Natural killer cell (primary cell): ENCODE measurements at regions not wholly inside any gene's neighbourhood (a gene's known extent, or its start where the extent isn't known, plus 50 kb on each side); places are given as distances from the start of the nearest gene placed in this dataset.

Source experiments
- ATAC-seq, 3 donors: fragments of 150-1000 bp in 2 of 3; fragments of 200-7000 bp in 1 of 3; cut with Tn5 transposase; 1 replicate in 1 of 3; 2 replicates in 2 of 3; pipeline ENCODE4 v1.10.0; 2021; ENCODE audit warnings: mild to moderate bottlenecking in 2 of 3, moderate library complexity in 2 of 3
- DNase-seq, 2 donors: peaks; one replicate each; pipeline versions ENCODE4 v3.0.0 to v3.0.0-alpha.2; 2013 to 2021; ENCODE audit warnings: mixed read lengths in 1 of 2
- H3K27ac ChIP-seq: one replicate; pipeline ENCODE4 v1.5.1; 2013; ENCODE audit warnings: mild to moderate bottlenecking, low read length
- H3K27me3 ChIP-seq: one replicate; pipeline ENCODE4 v1.6.1; 2013; ENCODE audit warnings: low read length; ENCODE audit not compliant: control insufficient read depth, insufficient read depth
- H3K36me3 ChIP-seq: one replicate; pipeline ENCODE4 v1.6.1; 2013; ENCODE audit warnings: low read length; ENCODE audit not compliant: control insufficient read depth, insufficient read depth
- H3K4me1 ChIP-seq: one replicate; pipeline ENCODE4 v1.6.1; 2013; ENCODE audit warnings: low read length; ENCODE audit not compliant: control insufficient read depth, insufficient read depth
- H3K4me3 ChIP-seq: one replicate; pipeline ENCODE4 v1.5.1; 2013; ENCODE audit warnings: low read length
- H3K9me3 ChIP-seq: one replicate; pipeline ENCODE4 v1.6.1; 2013; ENCODE audit warnings: low read length; ENCODE audit not compliant: control insufficient read depth, insufficient read depth
- H3K27ac Mint-ChIP-seq, 2 donors: one replicate each; pipeline ENCODE4 v1.8.0; 2022; ENCODE audit warnings: mild to moderate bottlenecking in 2 of 2, mixed read lengths in 2 of 2, moderate library complexity in 1 of 2
- H3K27me3 Mint-ChIP-seq, 2 donors: one replicate each; pipeline ENCODE4 v1.8.0; 2022; ENCODE audit warnings: low read depth in 2 of 2, mixed read lengths in 2 of 2
- H3K36me3 Mint-ChIP-seq: one replicate; pipeline ENCODE4 v1.8.0; 2022; ENCODE audit warnings: mixed read lengths
- H3K4me1 Mint-ChIP-seq, 2 donors: one replicate each; pipeline ENCODE4 v1.8.0; 2022; ENCODE audit warnings: mixed read lengths in 2 of 2
- H3K4me3 Mint-ChIP-seq: one replicate; pipeline ENCODE4 v1.8.0; 2022; ENCODE audit warnings: mild to moderate bottlenecking, moderate library complexity, mixed read lengths
- H3K9me3 Mint-ChIP-seq, 2 donors: one replicate each; pipeline ENCODE4 v1.8.0; 2022; ENCODE audit warnings: mixed read lengths in 2 of 2
- CTCF ChIP-seq: fragments of 200-600 bp; IDR thresholded peaks from one replicate; pipeline ENCODE4 v1.8.0; 2022; ENCODE audit warnings: antibody characterized with exemption
- WGBS: methylation state at CpG from one replicate; pipeline ENCODE4 v1.1.7; 2013; ENCODE audit warnings: missing lambda C conversion rate; ENCODE audit not compliant: insufficient coverage; 5-methylcytosine and 5-hydroxymethylcytosine counted together
- intact Hi-C: fragments of 100-400 bp; cut with micrococcal nuclease; formaldehyde crosslinking; loops from one replicate; pipeline ENCODE4 v1.14.2; 2022

- Histone ChIP-seq H3K27ac (no peak overlapping the region), H3K4me3 (no peak overlapping the region), H3K9me3 (peaks cover 14% of the 10 kb centered on the region), H3K4me1 (no peaks in the 10 kb centered on the region), H3K27me3 (no peaks in the 10 kb centered on the region), H3K36me3 (no peaks in the 10 kb centered on the region)
- intact Hi-C loops: no loop called here
- no peak overlapping the region for H3K4me3 Mint-ChIP-seq
- DNase-seq (no peak), ATAC-seq (no peak)
- no peaks in the 10 kb centered on the region for H3K4me1 Mint-ChIP-seq
- H3K9me3 Mint-ChIP-seq: peaks cover 11 to 21% of the 10 kb centered on the region in 2 donors
- peaks cover 6% of the 10 kb centered on the region for H3K36me3 Mint-ChIP-seq
- 84% methylated on average over 1 of the region's 1 CpG for WGBS
- TF ChIP-seq CTCF: no peak
- no peaks in the 10 kb centered on the region for H3K27me3 Mint-ChIP-seq
- no peak overlapping the region for H3K27ac Mint-ChIP-seq
Observed at GRCh38 chr1:79796434-79796833, 789.9 kb upstream of the ADGRL4 start.

GRCh38 chr1:79792219-79792930 is 785.8 kb upstream of the ADGRL4 start:
- H3K27ac ChIP-seq: no peak overlapping the region

GRCh38 chr1:79791488-79792218 is 785.1 kb upstream of the ADGRL4 start:
- Mint-ChIP-seq H3K4me3 (no peak overlapping the region), H3K27ac (no peak overlapping the region), H3K9me3 (peaks cover 14 to 32% of the 10 kb centered on the region in 2 donors), H3K4me1 (no peaks in the 10 kb centered on the region), H3K36me3 (peaks cover 12% of the 10 kb centered on the region), H3K27me3 (no peaks in the 10 kb centered on the region)
- DNase-seq (no peak), ATAC-seq (no peak)
- WGBS: 82% methylated on average over 3 of the region's 5 CpGs
- no peak for TF ChIP-seq CTCF
- Histone ChIP-seq H3K4me3 (no peak overlapping the region), H3K27me3 (no peaks in the 10 kb centered on the region), H3K9me3 (peaks cover 13% of the 10 kb centered on the region), H3K4me1 (no peaks in the 10 kb centered on the region), H3K36me3 (no peaks in the 10 kb centered on the region), H3K27ac (no peak overlapping the region)
- intact Hi-C loops: no loop called here

More at GRCh38 chr1:79792219-79792930, 785.8 kb upstream of the ADGRL4 start:
- Histone ChIP-seq H3K4me3 (no peak overlapping the region), H3K27me3 (no peaks in the 10 kb centered on the region), H3K4me1 (no peaks in the 10 kb centered on the region), H3K9me3 (peaks cover 17% of the 10 kb centered on the region), H3K36me3 (no peaks in the 10 kb centered on the region)
- no peak for ATAC-seq
- Mint-ChIP-seq H3K36me3 (peaks cover 12% of the 10 kb centered on the region), H3K27me3 (no peaks in the 10 kb centered on the region), H3K4me3 (no peak overlapping the region), H3K4me1 (no peaks in the 10 kb centered on the region), H3K9me3 (peaks cover 14 to 32% of the 10 kb centered on the region in 2 donors), H3K27ac (no peak overlapping the region)
- no peak for DNase-seq
- no peak for TF ChIP-seq CTCF
- intact Hi-C loops: no loop called here
- 66% methylated on average over 3 of the region's 4 CpGs for WGBS
